Adrenal gland (tissue), 9 donors: ENCODE measurements at regions not wholly inside any gene's neighbourhood (a gene's known extent, or its start where the extent isn't known, plus 50 kb on each side); places are given as distances from the start of the nearest gene placed in this dataset.

Experiments used
- DNase-seq, 7 donors: peaks; one replicate each; pipeline ENCODE4 v3.0.0-alpha.2; 2019 to 2020
- H3K27ac ChIP-seq, 5 donors: fragments of 200-600 bp; sonication (generic) in 4 of 5; 1 replicate in 3 of 5; 2 replicates in 2 of 5; pipeline versions ENCODE4 v1.5.1 to v1.8.0; 2016 to 2020; ENCODE audit warnings: mild to moderate bottlenecking in 1 of 5
- H3K27me3 ChIP-seq: fragments of 200-600 bp; 2 replicates; pipeline ENCODE4 v1.8.0; 2021
- H3K36me3 ChIP-seq, 2 donors: fragments of 200-600 bp; replicated peaks in 1 of 2; 1 replicate in 1 of 2; 2 replicates in 1 of 2; pipeline versions ENCODE4 v1.5.1 to v1.8.0; 2018 to 2022
- H3K4me1 ChIP-seq, 2 donors: fragments of 200-600 bp; replicated peaks in 1 of 2; 1 replicate in 1 of 2; 2 replicates in 1 of 2; pipeline versions ENCODE4 v1.5.1 to v1.8.0; 2018 to 2021
- H3K4me3 ChIP-seq, 4 donors: fragments of 200-600 bp; sonication (generic) in 3 of 4; one replicate each; pipeline ENCODE4 v1.5.1; 2016 to 2018
- H3K9me3 ChIP-seq, 3 donors: fragments of 200-600 bp; sonication (generic) in 1 of 3; replicated peaks in 1 of 3; 1 replicate in 2 of 3; 2 replicates in 1 of 3; pipeline versions ENCODE4 v1.5.1 to v1.8.0; 2016 to 2021
- POLR2A ChIP-seq, 2 donors: fragments of 450-650 bp; IDR thresholded peaks; one replicate each; pipeline ENCODE4 v1.6.1; 2017; ENCODE audit warnings: antibody characterized with exemption in 2 of 2, mild to moderate bottlenecking in 2 of 2, moderate library complexity in 1 of 2
- WGBS, 4 donors: extraction: QIAGEN DNeasy Blood & Tissue Kit in 2 of 4; methylation state at CpG; one replicate each; pipeline versions ENCODE4 v1.1.5 to v1.1.7; 2013 to 2017; 5-methylcytosine and 5-hydroxymethylcytosine counted together
- intact Hi-C, 2 donors: fragments of 100-400 bp; cut with DNase I; formaldehyde crosslinking; loops; one replicate each; pipeline versions ENCODE4 v1.14.1 to v1.15.0; 2022 to 2023
- TF ChIP-seq, protein P1 (sequence below), 6 experiments: fragments of 450-650 bp in 4 of 6; fragments of 200-600 bp in 2 of 6; sonication (generic) in 1 of 6; IDR thresholded peaks; 1 replicate in 5 of 6; 2 replicates in 1 of 6; pipeline versions ENCODE4 v1.5.1 to v1.8.0; 2016 to 2021; ENCODE audit warnings: antibody characterized with exemption in 6 of 6, mild to moderate bottlenecking in 2 of 6, moderate library complexity in 1 of 6
- donor health status: healthy with polysubstance abuse.
- donor health status: Bipolar disorder and iron deficiency.
- donor health status: DM: yes; HTN: yes; CAD: no.
- donor health status: DM: no; HTN: no; CAD: no.
- donor health status: DM: no; HTN: no; CAD: no.

DNA sequence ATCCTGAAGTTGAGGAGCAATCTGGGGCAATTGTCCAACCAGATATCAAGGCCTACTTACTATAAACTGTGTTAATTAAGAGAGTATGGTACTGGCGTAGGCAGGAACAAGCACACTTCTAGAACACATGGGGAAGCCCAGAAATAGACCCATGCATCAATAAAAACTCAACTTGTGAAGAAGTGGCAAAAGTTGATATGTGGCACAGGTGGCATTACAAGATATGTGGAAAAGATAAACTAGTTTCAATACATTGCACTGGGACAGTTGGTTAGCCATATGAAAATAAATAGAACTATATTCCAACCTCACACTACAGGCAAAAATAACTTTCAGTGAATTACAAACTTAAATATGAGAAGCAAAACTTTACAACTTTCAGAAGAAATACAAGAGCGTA, 828.7 kb upstream of the LRRN3 start:
- Histone ChIP-seq H3K9me3 (no peaks in the 10 kb centered on the region), H3K36me3 (no peaks in the 10 kb centered on the region), H3K27me3 (no peaks in the 10 kb centered on the region), H3K4me3 (no peak overlapping the region), H3K27ac (no peak overlapping the region), H3K4me1 (no peaks in the 10 kb centered on the region)
- intact Hi-C loops, result no loop called here
- no peak for DNase-seq
- no peak for TF ChIP-seq POLR2A (IDR thresholded peaks at IDR 0.05)
- TF ChIP-seq, protein P1, sequence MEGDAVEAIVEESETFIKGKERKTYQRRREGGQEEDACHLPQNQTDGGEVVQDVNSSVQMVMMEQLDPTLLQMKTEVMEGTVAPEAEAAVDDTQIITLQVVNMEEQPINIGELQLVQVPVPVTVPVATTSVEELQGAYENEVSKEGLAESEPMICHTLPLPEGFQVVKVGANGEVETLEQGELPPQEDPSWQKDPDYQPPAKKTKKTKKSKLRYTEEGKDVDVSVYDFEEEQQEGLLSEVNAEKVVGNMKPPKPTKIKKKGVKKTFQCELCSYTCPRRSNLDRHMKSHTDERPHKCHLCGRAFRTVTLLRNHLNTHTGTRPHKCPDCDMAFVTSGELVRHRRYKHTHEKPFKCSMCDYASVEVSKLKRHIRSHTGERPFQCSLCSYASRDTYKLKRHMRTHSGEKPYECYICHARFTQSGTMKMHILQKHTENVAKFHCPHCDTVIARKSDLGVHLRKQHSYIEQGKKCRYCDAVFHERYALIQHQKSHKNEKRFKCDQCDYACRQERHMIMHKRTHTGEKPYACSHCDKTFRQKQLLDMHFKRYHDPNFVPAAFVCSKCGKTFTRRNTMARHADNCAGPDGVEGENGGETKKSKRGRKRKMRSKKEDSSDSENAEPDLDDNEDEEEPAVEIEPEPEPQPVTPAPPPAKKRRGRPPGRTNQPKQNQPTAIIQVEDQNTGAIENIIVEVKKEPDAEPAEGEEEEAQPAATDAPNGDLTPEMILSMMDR (IDR thresholded peaks at IDR 0.05), result no peak
- 90 to 96% (median 93%) methylated on average over 2 of the region's 2 CpGs for WGBS, 4 donors

DNA sequence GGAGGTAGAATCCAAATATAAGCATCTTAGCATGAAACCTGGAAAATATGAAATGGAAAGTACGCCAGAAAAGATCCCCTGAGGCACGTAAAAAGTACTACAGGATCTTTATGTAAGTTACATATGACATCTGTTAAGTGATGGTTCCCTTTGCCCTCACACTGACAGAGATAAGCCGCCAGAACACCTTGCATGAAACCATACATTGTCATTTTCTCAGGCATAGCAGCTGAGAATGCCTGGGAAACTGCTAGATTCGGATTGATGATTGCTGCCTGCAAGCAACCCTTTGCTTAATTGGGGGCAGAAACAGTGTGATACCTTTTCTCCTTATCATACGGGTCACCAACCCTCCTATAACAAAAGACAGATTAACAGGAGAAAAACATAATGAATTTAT, 826.6 kb upstream of the LRRN3 start:
- TF ChIP-seq POLR2A (IDR thresholded peaks at IDR 0.05), result no peak
- TF ChIP-seq, protein P1 (IDR thresholded peaks at IDR 0.05), result no peak
- Histone ChIP-seq H3K27me3 (no peaks in the 10 kb centered on the region), H3K9me3 (no peaks in the 10 kb centered on the region), H3K4me3 (no peak overlapping the region), H3K27ac (no peak overlapping the region), H3K4me1 (no peaks in the 10 kb centered on the region), H3K36me3 (no peaks in the 10 kb centered on the region)
- intact Hi-C loops, result no loop called here
- 82 to 89% (median 85%) methylated on average over 5 of the region's 5 CpGs for WGBS, 4 donors
- no peak for DNase-seq

DNA sequence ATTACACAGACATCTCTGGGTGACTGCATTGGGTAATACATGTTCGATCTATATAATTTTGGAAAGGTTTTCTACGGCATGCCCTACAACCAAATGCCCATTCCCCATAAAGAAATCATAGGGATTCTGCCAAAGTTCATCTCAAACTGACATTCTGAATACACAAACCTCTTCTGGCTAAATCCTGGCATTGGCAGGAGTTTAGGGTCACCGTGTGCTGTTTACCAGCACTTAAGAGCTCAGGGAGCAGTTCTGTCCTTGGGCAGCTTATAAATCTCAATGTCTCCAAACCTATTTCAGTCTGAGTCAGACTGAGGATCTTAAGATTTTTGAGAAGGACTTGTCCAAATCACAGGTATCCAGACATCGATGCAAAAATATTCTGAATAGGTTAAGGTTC, 809.6 kb upstream of the LRRN3 start:
- no peaks in the 10 kb centered on the region for H3K27me3 ChIP-seq
- no peak for TF ChIP-seq POLR2A (IDR thresholded peaks at IDR 0.05)
- TF ChIP-seq, protein P1 (IDR thresholded peaks at IDR 0.05), result no peak
- no peaks in the 10 kb centered on the region for H3K9me3 ChIP-seq
- no peaks in the 10 kb centered on the region for H3K4me1 ChIP-seq
- H3K4me3 ChIP-seq, result no peak overlapping the region
- WGBS, 4 donors, result 74 to 82% (median 79%) methylated on average over 4 of the region's 4 CpGs
- H3K27ac ChIP-seq, result no peak overlapping the region
- H3K36me3 ChIP-seq, result no peaks in the 10 kb centered on the region
- no peak for DNase-seq
- intact Hi-C loops, result no loop called here

DNA sequence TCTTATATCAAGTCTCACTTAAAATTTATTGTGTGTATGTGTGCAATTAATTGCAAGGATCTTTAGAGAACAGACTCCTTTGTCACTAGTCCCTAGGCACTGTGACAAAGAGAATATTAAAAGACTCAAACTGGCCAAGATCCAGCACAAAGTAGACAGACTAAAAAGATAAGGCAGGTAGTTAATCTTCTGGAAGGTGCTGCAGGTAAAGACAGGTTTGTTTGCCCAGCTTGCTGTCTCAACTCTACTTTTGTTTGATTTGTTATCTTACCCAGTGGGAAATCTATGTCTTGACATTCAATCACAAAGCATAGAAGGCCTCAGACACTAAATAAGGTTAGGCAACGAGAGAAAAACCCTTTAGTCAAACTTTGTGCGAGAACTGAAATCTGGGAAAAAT, 807.9 kb upstream of the LRRN3 start:
- Histone ChIP-seq H3K27me3 (no peaks in the 10 kb centered on the region), H3K9me3 (no peaks in the 10 kb centered on the region), H3K27ac (no peak overlapping the region), H3K4me3 (no peak overlapping the region), H3K4me1 (no peaks in the 10 kb centered on the region), H3K36me3 (no peaks in the 10 kb centered on the region)
- intact Hi-C loops, result no loop called here
- DNase-seq, result no peak
- TF ChIP-seq, protein P1 (IDR thresholded peaks at IDR 0.05), result no peak
- TF ChIP-seq POLR2A (IDR thresholded peaks at IDR 0.05), result no peak
- 74 to 90% (median 83%) methylated on average over 2 of the region's 2 CpGs for WGBS, 4 donors
